NOMO-1 treated with dmso at 0.1 percent for 144 hours (cell line): ENCODE measurements at regions not wholly inside any gene's neighbourhood (a gene's known extent, or its start where the extent isn't known, plus 50 kb on each side); places are given as distances from the start of the nearest gene placed in this dataset.
"Not testable (repeated sequence)": the region's sequence is repeated elsewhere in the genome, so short reads cannot be mapped to it uniquely, and the experiment has no call there.

Source experiments
- DNase-seq: peaks from one replicate; lab custom pipeline; 2025; ENCODE audit not compliant: unreplicated experiment; lab: John Stamatoyannopoulos, UW

DNA sequence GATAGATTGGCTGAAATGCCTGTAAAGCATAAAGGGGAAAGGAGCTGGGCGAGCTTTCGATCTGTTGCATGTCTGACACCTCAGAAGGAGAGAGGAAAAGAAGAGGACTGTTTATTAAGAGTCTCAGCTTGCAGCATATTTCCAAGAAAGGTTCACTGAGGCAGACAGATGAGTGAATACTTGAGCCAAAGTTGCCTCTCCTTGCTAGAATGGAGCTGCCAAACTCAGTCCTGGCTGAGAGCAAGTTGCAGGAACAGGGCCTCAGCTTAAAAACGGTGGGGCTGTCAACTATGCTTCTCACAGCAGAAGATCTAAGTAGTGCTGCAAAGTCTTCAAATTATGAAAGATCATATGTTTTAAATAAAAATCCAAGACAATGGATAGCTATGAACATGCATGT, 707.5 kb downstream of the PCDH7 start:
- no peak for DNase-seq

DNA sequence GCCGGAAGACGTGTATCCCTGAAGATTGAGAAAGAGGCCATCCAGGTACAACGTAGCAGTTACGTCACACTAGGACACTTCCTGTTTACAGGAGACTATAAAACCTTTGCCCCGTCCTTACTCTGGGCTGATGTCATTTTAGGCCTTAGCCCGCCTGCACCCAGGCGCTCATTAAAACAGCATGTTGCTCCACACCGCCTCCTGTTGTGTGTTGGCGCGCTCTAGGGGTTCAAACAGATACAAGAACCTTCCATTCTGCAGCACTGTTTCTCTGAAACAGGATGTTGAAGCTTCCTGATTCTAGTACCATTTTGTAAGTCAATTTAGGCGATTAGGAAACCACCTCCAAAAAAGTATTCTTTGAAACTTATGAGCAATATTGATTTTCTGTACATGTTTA, 722.1 kb downstream of the PCDH7 start:
- no peak for DNase-seq

DNA sequence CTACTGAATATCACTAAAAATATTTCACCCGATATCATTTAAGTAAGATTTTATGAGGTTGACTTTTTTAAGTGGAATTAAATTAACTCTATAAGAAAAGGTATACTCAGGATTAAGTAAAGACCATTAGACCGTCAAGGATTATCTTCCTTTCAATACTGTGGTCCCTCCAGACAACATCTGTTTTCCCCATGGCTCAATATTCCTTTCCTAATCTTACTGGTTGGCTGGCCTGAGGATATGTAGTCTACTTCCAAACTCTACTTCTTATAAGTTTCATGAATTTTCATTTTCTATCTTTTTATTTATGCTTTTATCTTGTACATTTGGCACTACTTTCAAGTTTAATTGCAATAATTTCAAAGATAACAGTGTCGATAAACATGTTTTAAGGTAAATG, 725.4 kb downstream of the PCDH7 start:
- DNase-seq, result no peak

DNA sequence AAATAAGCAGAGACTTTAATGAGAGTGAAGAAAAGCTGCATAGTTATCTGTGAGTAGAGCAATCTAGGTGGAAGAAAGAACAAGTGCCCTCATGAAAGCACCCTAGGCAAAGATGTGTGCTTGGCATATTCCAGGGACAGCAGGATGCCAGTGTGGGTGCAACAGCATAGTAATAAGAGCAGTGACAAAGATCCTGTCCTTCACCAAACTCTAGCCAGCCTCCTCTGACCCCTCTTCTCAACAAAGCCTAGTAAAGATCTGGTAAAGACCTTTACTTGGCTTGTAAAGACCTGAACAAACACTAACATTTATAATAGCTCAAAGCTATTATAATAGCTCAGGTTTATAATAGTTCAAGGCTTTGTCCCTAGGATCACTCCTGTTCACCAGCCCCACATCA, 735.4 kb downstream of the PCDH7 start:
- no peak for DNase-seq

DNA sequence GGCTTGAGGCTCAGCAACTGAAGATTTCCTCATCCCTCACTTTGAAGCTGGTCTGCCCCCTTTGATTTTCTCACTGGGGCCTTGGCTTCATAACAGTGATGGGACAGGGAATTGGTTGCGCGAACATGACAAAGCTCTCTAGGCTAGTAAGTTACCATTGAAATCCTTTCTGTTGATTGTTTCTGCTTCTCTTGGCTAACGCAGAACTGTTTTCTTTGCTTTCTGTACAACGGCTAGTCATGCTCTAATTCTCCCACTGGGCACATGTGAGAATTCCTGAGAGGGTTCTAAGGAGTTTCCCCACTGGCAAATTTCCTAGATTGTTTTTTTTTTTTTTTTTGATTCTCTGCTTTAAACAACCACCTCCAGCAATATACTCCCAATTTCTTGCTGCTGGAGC, 738.6 kb downstream of the PCDH7 start:
- no peak for DNase-seq

DNA sequence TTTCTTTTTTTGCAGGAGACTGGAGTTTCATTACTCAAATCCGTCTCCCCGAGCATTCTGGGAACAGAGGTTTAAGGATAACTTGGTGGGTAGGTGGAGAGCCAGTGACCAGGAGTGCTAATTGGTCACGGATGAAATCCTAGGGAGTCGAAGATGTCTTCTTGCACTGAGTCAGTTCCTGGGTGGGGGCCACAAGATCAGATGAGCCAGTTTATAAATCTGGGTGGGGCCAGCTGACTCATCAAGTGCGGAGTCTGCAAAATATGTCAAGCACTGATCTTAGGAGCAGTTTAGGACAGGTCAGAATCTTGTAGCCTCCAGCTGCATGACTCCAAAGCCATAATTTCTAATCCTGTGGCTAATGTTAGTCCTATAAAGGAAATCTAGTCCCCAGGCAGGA, 741.3 kb downstream of the PCDH7 start:
- no peak for DNase-seq

DNA sequence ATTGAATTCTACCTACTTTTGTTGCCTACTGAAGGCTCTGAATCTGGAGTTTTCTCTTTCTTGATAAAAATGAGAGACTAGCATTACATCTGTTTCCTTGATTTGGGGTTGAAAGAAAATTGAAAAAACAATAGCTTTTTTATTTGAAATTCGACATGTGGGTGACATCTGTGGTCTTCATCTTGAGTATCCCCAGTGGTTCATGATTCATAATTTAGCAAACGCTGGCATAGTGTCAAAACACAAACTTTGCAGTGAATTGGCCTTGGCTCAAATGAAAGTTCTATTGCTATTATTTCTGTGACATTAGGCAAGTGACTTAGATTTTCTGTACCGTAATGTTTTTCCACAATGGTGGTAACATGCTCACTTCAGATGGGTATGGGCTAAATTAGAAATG, 747.6 kb downstream of the PCDH7 start:
- no peak for DNase-seq

DNA sequence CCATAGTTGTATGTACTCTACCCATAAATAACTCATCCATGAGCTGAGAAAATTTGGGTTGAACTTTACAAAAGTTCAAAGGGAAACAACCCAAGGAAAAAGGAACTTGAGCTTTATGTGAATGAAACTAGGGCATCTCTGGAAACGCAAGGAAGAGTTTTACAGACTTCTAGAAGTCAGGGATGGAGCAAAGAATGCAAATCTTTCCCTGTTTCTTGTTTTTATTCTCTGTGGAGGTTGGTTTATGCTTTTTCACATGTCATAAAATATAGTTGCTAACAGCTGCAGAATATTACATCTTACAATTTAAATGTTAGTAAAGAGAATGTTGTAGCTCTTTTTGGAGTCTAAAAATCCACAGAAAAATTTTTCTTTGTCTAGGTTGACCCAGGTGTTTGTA, 754.1 kb downstream of the PCDH7 start:
- DNase-seq, result no peak

DNA sequence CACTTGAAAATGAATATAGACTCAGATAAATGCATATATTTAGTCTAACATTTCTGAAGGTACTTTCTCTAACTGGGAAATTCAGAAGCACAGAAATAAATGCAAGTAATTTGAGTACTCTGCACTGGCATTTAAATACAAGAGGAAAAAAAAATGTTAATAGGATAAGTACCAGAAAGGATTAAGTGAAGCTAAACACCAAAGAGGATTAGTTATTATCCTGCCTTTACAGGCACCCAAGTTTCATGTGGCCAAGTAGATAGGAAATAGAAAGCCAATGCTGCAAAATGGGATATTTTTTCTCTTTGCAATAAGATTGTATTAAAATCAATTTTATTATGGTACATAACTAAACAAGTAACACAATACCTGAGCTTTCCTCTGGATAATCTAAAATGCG, 762.5 kb downstream of the PCDH7 start:
- DNase-seq, result no peak

DNA sequence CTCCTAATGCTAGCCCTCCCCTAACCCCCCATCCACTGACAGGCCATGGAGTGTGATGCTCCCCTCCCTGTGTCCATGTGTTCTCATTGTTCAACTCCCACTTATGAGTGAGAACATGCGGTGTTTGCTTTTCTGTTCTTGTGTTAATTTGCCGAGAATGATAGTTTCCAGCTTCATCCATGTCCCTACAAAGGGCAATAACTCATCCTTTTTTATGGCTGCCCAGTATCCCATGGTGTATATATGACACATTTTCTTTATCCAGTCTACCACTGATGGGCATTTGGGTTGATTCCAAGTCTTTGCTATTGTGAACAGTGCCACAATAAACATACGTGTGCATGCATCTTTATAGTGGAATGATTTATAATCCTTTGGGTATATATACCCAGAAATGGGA, 779.0 kb downstream of the PCDH7 start:
- not testable (repeated sequence) for DNase-seq

DNA sequence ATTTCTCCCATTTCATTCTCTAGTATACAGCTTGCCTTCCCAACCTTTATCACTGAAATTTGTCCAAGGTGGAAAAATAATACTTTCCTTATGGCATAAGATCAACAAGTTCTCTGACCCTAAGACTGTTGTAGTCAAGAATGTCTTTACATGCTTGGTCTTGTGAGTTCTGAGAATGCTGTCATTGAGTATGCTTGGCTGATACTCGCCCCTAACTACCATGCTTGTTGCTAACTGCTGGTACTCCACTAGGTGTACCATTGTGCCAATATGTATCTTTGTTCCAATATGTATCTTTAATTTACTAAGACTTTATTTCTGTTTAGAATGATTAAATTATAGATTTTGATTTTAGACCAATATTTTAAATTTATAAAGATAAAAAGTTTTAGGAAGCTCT, 796.4 kb downstream of the PCDH7 start:
- DNase-seq, result no peak

DNA sequence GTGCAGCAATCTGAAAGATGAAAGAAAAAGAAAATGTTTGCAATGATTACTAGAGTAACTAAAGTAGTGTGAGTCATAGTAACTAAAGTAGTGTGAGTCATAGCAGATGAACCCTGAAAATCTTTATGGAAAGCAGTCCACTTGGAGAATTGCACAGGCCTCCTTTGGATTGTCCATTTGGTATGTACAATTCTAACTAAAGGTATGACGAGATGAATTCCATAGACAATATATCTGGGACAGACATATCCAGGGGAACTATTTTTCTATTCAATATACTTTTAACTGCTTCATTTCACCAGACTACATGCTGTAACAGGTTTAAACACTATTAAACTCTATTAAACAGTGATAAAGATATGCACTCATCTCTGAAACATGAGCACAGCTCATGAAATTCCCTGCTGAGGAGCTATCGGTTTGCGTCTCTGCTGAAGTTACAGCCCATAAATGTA, 798.7 kb downstream of the PCDH7 start:
- DNase-seq, result no peak

DNA sequence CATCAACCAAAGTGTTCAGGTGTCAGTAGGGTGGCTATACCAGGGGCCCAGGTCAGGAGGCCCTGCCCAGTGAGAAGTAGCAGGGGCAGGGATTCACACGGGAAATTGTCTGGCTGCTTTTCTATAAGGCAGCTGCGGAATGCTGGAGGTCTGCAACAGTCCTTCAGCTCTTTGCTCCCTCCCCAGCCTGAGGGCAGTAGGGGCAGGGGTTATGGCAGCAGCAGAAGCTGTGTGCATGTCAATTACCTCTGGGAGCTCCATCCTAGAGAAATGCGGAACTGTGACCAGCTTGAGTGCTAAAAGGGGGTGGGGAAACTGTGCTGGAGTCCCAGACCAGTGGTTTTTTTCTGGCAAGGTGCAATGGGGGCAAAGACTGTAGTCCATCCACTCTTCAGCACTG, 810.4 kb downstream of the PCDH7 start:
- no peak for DNase-seq

DNA sequence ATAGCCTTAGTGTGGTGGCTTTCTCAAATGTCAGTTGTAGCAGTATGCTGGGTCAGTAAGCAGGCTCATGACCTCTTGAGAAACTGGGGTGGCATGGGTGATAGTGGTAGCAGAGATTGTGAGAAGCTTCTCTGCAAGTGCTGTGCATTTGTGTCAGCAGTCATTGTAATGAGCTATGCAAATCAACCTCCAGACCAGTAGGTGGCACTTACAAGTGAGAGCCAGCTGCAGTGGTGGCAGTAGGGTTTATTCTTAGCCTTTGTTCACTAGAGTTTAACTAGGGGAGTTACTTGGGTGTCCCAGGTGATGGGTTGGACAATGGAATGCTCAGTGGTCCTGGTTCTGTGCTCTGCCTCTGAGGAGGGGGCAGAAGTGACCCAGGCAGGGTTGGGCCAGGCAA, 818.7 kb downstream of the PCDH7 start:
- DNase-seq, result no peak

DNA sequence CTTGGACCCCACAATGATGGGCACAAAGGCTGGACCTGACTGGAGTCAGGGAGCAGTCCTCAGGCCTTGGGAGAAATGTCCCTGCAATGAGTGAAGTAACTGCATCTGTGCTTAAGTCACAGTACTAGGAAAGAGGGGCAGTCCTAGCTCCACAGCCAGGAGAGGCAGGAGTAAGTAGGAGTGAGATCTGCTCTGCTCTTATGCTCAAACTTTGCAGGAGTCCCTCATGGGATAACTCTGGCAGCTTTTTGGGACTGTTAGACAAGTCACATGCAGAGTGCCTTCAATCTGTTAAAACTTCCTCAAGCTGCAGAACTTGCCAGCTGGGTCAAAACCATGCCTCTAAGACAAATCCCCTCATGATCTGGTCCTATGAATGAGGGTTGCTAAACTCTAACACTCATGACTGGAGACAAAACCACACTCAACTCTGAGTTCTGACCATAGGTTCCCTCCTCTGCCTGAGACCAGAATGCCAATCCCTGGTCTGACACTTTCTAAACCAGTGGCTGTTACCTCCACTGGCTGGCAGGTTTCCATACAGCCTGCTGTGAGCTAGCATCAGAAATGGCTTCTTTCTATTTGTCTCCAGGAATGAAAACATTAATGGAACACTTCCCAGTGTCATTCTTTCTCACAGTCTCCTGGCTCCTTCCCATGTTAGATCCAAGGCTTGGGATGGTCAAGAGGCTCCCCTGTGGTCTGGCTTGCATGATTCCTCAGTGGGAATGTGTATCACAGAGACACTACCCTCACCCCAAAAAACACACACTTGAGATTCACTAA, 819.3 kb downstream of the PCDH7 start:
- no peak for DNase-seq

DNA sequence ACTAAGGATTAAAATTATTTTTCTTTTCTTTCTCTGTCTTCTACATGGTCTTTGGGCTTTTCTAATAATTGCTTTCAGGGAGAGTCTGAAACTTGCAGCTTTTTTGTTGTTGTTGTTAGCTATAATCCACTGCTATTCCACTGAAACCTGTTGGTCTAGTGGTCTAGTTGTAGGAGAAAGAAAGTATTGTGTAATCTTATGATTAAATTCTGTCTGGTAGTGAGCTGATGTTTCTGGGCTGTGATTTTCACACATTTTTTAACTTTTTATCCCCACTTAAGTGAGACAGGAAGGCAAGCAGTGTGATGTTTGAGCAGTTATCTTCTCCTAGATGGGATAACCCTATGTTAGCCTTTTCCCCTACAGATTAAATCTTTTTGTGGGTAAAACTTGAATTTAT, 825.2 kb downstream of the PCDH7 start:
- DNase-seq, result no peak

DNA sequence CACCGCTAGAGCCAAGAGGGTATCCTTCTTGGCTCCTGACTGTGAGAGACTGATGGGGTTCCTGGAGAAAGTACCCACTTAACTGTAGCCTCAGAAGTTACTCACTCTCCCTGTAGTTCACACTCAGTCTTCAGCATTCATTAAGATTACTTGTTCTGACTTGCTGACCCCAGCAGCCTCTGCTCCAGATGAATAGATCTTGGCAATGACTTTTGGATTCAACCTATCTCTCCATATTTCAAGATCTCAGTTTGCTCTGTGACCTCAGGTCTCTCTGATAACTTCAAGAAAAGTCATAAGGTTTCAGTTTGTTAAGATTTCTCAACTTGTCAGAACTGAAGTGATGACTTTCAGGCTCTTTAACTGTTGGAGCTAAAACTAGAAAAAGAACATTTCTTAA, 825.6 kb downstream of the PCDH7 start:
- no peak for DNase-seq

DNA sequence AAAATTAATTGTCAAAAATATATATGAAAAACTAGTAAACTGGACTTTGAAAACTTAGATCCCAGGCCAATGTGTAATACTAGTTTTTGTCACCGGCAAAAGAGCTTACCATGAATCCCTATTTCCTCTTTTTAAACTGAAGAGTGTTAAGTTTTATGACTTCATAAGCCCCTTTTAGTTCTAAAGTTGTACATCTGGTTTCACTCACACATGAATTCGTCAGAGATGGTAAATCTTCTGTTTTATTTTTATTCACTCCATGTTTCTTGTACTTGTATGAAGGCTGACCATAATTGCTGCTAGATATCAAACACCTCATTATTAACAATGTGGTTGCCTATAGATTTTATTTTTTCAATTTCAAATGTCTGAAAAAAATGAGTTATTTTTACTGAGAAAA, 827.9 kb downstream of the PCDH7 start:
- peak; percentile 1 for DNase-seq

DNA sequence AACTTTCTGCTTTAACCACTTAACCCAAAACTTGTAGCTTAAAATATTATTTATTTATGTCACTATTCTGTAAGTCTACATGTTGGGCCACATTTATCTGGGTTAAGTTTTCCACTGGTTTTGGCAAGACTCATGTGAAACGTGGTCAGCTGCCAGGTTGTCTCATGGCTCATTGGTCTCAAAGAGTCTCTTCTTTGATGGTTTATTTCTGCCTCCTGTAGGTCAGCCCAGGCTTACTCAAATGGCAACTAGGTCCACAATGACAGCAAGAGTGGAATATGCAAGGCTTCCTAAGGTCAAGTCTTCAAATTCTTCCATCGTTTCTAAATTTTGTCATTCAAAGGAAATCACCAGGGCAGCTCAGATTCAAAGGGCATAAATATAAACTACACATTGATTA, 828.7 kb downstream of the PCDH7 start:
- no peak for DNase-seq

DNA sequence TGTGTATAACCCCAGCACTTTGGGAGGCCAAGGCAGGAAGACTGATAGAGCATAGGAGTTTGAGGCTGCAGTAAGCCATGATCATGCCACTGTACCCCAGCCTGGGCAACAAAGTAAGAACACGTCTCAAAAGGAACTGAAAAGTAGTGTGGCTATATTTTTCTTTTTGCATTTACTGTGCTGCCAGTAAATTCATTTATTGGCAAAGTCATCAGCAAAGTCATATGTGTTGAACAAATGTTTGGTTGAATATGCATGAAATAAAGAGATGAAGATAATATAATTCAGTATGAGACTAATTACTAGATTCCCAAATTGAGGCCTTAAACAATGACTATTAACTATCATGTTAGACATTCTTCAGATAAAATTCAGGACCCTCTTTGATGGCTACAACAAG, 829.1 kb downstream of the PCDH7 start:
- no peak for DNase-seq

DNA sequence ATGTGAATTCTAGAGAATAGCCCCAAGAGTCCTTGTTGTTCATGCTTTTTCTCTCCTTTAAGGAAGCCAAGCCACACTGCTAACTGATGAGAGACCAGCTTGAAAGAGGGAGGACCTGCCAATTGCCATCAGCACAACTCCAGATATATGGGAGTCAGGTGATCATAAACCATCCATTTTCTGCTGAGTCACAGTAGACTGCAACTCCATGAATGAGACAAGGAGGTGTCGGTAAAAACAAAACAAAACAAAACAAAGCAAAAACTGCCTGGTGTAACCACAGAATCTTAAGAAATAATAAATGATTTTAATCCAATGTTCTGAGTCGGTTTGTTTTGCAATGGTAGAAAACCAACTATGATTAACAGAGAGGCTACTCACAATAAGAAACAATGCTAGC, 837.3 kb downstream of the PCDH7 start:
- no peak for DNase-seq

DNA sequence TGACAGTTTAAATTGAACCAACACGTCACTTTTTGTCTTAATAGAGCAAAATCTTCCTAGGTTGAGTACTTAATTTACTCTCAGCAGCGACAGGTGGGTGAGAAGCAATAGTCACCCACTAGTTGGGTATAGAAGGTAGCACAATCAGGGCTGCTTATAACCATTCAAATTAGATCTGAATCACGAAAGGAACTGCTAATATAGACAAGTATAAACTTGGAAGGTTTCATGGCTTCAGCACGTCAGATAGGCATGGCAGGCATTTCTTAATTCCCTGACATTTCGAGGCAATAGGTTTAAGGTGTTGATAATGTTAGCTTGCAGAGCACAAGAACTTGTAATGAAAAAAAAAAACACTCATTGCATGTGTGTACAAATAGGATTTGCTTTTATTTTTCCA, 853.4 kb downstream of the PCDH7 start:
- no peak for DNase-seq

DNA sequence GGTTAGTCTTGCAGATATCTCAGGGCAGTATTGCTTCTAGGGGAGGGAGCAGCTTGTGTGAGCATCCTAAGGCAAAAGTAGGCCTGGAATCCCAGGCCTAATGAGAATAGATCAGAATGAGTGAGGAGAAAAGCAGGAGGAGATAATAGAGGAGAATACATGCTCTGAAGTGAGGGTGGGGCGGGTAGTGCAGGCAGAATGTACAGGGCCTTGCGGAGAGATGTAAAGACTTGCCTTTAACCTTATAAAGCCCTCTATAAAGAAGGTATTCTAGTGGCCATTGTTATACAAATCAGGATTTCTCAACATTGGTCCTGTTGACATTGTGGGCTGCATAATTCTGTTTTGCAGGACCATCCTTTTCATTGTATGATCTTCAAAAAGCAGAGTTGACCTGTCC, 855.3 kb downstream of the PCDH7 start:
- no peak for DNase-seq
